ENCODE measurements at regions not wholly inside any gene's neighbourhood (a gene's known extent, or its start where the extent isn't known, plus 50 kb on each side); places are given as distances from the start of the nearest gene placed in this dataset.

DNA sequence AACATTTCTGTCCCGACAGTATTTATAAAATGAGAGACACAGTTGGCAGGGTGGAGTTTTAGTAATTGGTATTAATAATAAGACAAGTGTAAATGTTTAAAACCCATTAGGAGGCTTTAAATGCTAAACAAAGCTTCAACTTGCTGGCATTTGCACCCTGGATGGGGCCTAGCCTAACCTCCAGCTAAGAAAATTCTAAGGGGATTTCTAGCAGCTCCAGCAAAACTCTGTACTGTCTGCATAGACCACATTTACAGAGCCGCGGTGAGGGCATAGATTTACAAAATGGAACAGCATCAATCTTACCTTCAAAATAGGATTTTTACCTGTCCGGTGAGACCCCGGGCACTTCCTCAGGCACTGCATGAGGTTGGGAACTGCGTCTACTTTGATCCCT lies 113.9 kb upstream of the ANO1 start:
- Histone ChIP-seq H3K9me3 (replicated peaks; ENCODE audit: control insufficient read depth, insufficient read depth, low read length) (no peaks in the 10 kb centered on the region), H3K36me3 (ENCODE audit: control insufficient read depth in 2 of 2, insufficient read depth in 2 of 2, low read length in 1 of 2) (no peaks in the 10 kb centered on the region), H3K9ac (ENCODE audit: control insufficient read depth, insufficient read depth, low read length) (no peak overlapping the region), H2AFZ (ENCODE audit: control insufficient read depth, low read depth, low read length) (no peak overlapping the region), H3K4me3 (no peak overlapping the region), H3K4me2 (ENCODE audit: control insufficient read depth, insufficient read depth) (no peak overlapping the region), H3K4me1 (ENCODE audit: control insufficient read depth, insufficient read depth, low read length) (no peaks in the 10 kb centered on the region), H4K20me1 (ENCODE audit: control insufficient read depth, insufficient read depth) (no peaks in the 10 kb centered on the region), H3K27ac (ENCODE audit: control insufficient read depth, insufficient read depth) (no peak overlapping the region), H3K79me2 (ENCODE audit: control insufficient read depth, insufficient read depth, low read length) (no peaks in the 10 kb centered on the region), H3K27me3 (replicated peaks in 1 of 2; ENCODE audit: control insufficient read depth in 2 of 2, insufficient read depth in 2 of 2, low read length in 1 of 2) (no peaks in the 10 kb centered on the region; a peak in 1 of 4 replicates)
- ATAC-seq (no peak), FAIRE-seq (no peak), DNase-seq (ENCODE audit: low read depth, low spot score) (no peak)
- ChIA-PET POLR2A (no interaction called here), CTCF (no interaction called here), RAD21 (ENCODE audit: unreplicated experiment) (no interaction called here), SMC1A (ENCODE audit: uncharacterized antibody, unreplicated experiment) (no interaction called here)
- 35% methylated on average over 6 of the region's 6 CpGs for WGBS (ENCODE audit: insufficient coverage, insufficient replicate concordance, low lambda C conversion rate, missing lambda C conversion rate)
- BruUV-seq (replicated peaks) = no TSS peak
- intact Hi-C loops (cut with micrococcal nuclease; ENCODE audit: unreplicated experiment) (no loop called here), in situ Hi-C loops (cut with MboI) (no loop called here)
- TF ChIP-seq JUND (IDR thresholded peaks at IDR 0.05; ENCODE audit: low read depth, low read length) = no peak

GRCh38 chr11:69965821-69966582 lies 112.1 kb upstream of the ANO1 start:
- Histone ChIP-seq H3K36me3 (ENCODE audit: control insufficient read depth in 2 of 2, insufficient read depth in 2 of 2, low read length in 1 of 2) (no peaks in the 10 kb centered on the region), H3K9me3 (replicated peaks; ENCODE audit: control insufficient read depth, insufficient read depth, low read length) (no peaks in the 10 kb centered on the region), H3K9ac (ENCODE audit: control insufficient read depth, insufficient read depth, low read length) (no peak overlapping the region), H3K79me2 (ENCODE audit: control insufficient read depth, insufficient read depth, low read length) (no peaks in the 10 kb centered on the region), H4K20me1 (ENCODE audit: control insufficient read depth, insufficient read depth) (no peaks in the 10 kb centered on the region), H3K4me1 (ENCODE audit: control insufficient read depth, insufficient read depth, low read length) (peaks cover 3% of the 10 kb centered on the region), H3K4me3 (no peak overlapping the region), H2AFZ (ENCODE audit: control insufficient read depth, low read depth, low read length) (no peak overlapping the region), H3K27ac (ENCODE audit: control insufficient read depth, insufficient read depth) (no peak overlapping the region), H3K27me3 (replicated peaks in 1 of 2; ENCODE audit: control insufficient read depth in 2 of 2, insufficient read depth in 2 of 2, low read length in 1 of 2) (no peaks in the 10 kb centered on the region; a peak in 1 of 4 replicates), H3K4me2 (ENCODE audit: control insufficient read depth, insufficient read depth) (no peak overlapping the region)
- 20% methylated on average over 19 of the region's 20 CpGs for whole genome bisulfite sequencing (ENCODE audit: insufficient coverage, insufficient replicate concordance, low lambda C conversion rate, missing lambda C conversion rate)
- ChIA-PET RAD21 (ENCODE audit: unreplicated experiment) (no interaction called here), SMC1A (ENCODE audit: uncharacterized antibody, unreplicated experiment) (no interaction called here), CTCF (no interaction called here), POLR2A (no interaction called here)
- ATAC-seq = no peak
- FAIRE-seq = no peak
- DNase-seq (ENCODE audit: low read depth, low spot score) = no peak
- in situ Hi-C loops (cut with MboI) (no loop called here), intact Hi-C loops (cut with micrococcal nuclease; ENCODE audit: unreplicated experiment) (no loop called here)
- BruUV-seq (replicated peaks) = no TSS peak
- no peak for TF ChIP-seq ZNF274 (IDR thresholded peaks at IDR 0.05; ENCODE audit: insufficient read depth, insufficient read length)
- TF ChIP-seq E2F8 (IDR thresholded peaks at IDR 0.05; ENCODE audit: low read depth, partially characterized antibody) = no peak
- TF ChIP-seq SREBF2 (IDR thresholded peaks at IDR 0.05; ENCODE audit: low read length) = no peak

Data from GM12878 (cell line).